ENCODE measurements at regions not wholly inside any gene's neighbourhood (a gene's known extent, or its start where the extent isn't known, plus 50 kb on each side); places are given as distances from the start of the nearest gene placed in this dataset.

- no peak for DNase-seq (ENCODE audit: low read depth, low spot score)
Observed at GRCh38 chr6:155955038-155955437, 499.4 kb upstream of the NOX3 start.

DNA sequence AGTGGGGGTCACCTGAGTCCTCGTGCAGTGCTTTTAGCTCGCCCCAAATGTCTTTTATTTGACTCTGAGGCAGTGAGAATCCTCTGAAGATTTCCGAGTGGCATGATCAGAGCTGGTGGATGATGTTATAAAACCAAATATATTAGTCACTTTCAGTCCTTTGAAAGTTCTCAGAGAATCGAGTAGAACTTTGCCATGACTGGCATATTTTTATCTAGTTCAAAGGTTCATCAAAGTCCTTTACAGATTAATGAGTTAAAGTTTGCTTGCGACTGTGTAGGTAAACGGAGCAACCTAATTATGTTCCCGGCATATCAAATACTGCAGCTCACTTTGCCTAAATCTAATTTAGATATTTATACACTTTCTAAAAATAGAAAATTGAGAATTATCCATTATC is 498.5 kb upstream of the NOX3 start:
- DNase-seq (ENCODE audit: low read depth, low spot score), result no peak

- DNase-seq (ENCODE audit: low read depth, low spot score), result no peak
Observed at GRCh38 chr6:155949256-155949655, 493.6 kb upstream of the NOX3 start.

GRCh38 chr6:155946860-155947259 is 491.2 kb upstream of the NOX3 start:
- no peak for DNase-seq (ENCODE audit: low read depth, low spot score)

DNA sequence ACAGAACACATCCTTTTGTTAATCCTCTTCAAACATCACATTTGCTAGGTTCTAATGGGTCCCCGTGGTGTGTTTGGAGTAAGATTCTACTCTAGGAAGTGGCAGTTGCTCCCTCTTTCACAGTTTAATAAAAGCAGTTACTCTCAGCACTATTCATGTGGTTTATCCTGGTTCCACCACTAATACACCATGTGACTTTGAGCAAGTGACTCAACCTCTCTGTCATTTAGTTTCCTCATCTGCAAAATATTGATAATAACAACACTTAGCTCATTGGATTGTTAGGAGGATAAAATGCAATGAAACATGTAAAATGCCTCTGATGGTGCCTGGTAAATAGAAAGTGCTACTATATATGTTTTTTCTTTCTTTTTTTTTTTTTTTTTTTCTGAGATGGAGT is 488.0 kb upstream of the NOX3 start:
- no peak for DNase-seq (ENCODE audit: low read depth, low spot score)

- DNase-seq (ENCODE audit: low read depth, low spot score), result no peak
Observed at GRCh38 chr6:155939253-155939652, 483.6 kb upstream of the NOX3 start.

- DNase-seq (ENCODE audit: low read depth, low spot score), result no peak
Observed at GRCh38 chr6:155936551-155936950, 480.9 kb upstream of the NOX3 start.

GRCh38 chr6:155936127-155936526 is 480.5 kb upstream of the NOX3 start:
- DNase-seq (ENCODE audit: low read depth, low spot score), result no peak

- no peak for DNase-seq (ENCODE audit: low read depth, low spot score)
Observed at GRCh38 chr6:155916846-155917624, 461.4 kb upstream of the NOX3 start.

DNA sequence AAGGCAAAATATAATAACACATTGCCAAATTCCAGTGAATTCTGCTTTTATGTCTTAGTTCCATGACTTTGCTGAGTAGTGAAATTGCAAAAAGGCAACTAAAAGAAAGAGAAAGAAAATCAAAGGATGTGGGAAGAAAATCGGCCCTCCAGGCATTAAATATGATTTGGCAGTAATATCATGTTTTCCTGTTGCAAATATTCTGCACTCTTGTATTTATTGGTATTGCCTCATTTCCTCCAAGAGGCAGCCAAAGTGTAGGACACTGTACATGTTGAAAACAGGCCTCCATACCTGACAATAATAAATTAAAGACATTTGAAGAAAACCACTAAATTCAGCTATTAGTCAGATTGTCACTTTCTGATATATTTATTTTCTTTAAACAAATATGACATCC is 460.0 kb upstream of the NOX3 start:
- DNase-seq (ENCODE audit: low read depth, low spot score), result no peak

- no peak for DNase-seq (ENCODE audit: low read depth, low spot score)
Observed at GRCh38 chr6:155913816-155914215, 458.2 kb upstream of the NOX3 start.

GRCh38 chr6:155909710-155910109 is 454.1 kb upstream of the NOX3 start:
- no peak for DNase-seq (ENCODE audit: low read depth, low spot score)

- DNase-seq (ENCODE audit: low read depth, low spot score), result no peak
Observed at GRCh38 chr6:155895641-155896040, 440.0 kb upstream of the NOX3 start.

GRCh38 chr6:155894758-155895157 is 439.1 kb upstream of the NOX3 start:
- DNase-seq (ENCODE audit: low read depth, low spot score), result no peak

DNA sequence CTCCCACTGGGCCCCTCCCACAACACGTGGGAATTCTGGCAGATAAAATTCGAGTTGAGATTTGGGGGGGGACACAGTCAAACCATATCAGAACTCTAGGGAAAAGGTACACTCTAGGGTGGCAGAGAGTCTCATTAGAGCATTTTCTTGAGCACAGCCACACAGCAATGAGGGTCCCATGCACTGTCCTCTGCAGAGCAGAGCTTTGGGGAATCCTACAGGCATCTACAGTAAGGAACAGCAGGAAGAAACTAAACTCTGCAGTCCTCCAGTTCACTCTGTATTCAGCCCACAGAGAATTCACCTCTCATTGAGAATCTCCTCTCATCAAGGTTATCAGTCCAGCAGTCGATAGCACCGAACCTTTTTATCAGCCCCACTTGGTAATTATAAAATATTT is 438.6 kb upstream of the NOX3 start:
- no peak for DNase-seq (ENCODE audit: low read depth, low spot score)

GRCh38 chr6:155890409-155890808 is 434.8 kb upstream of the NOX3 start:
- no peak for DNase-seq (ENCODE audit: low read depth, low spot score)

DNA sequence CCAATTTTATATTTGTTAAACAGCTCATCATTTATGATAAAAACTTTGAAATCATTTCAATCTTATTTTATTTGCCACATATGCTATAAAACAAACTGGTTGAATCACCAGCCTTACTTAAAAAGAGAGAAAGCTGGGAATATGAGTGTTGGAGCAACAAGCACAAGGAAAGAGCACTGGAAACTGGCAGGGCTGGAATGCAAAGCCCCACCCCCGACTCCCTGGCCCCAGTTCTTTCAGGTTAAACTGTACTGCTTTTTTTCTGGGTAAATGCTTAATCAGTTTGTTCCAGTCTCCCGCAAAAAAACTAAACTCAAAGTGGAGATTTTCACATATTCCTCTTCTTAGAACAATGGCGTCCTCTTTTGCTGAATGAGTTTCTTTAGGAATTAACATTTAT is 433.8 kb upstream of the NOX3 start:
- no peak for DNase-seq (ENCODE audit: low read depth, low spot score)

DNA sequence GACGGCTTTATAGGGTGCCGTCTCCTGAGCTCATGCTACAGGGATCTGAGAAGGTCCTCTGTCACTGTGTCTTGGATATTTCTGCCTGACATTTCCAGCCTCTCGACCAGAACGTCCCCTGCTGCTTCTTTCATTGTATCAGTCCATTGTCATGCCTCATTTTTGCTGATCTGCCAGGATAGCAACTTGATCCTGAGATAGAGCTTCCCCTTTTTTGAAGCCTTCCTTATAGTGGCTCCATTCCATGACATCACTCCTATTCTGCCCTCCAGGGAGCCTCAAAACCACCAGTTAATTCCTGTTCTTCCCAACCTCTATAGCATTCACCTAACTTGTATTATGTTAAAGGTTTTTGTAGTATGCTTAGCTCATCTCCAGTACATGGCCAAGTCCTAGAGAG is 431.8 kb upstream of the NOX3 start:
- DNase-seq (ENCODE audit: low read depth, low spot score), result no peak

- no peak for DNase-seq (ENCODE audit: low read depth, low spot score)
Observed at GRCh38 chr6:155883741-155884140, 428.1 kb upstream of the NOX3 start.

DNA sequence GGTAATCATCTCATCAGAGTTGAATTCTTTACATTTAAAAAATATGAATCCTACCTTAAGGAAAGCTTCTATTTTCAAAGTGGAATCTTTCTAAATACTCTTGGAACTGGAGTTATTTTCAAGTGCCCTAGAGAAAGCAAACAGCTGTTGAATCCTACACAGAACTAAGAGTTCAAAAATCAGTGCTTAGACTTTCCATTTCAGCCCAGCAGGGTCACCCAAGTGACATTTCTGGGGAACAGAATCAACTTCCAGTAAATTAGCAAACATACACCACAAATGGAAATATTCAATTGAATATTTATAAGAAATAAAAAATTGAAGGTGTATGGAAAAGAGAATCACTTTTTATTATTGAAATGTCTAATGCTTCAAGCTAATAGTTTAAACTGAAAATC is 427.7 kb upstream of the NOX3 start:
- no peak for DNase-seq (ENCODE audit: low read depth, low spot score)

- no peak for DNase-seq (ENCODE audit: low read depth, low spot score)
Observed at GRCh38 chr6:155882527-155883333, 427.1 kb upstream of the NOX3 start.

- no peak for DNase-seq (ENCODE audit: low read depth, low spot score)
Observed at GRCh38 chr6:155881826-155882526, 426.3 kb upstream of the NOX3 start.

DNA sequence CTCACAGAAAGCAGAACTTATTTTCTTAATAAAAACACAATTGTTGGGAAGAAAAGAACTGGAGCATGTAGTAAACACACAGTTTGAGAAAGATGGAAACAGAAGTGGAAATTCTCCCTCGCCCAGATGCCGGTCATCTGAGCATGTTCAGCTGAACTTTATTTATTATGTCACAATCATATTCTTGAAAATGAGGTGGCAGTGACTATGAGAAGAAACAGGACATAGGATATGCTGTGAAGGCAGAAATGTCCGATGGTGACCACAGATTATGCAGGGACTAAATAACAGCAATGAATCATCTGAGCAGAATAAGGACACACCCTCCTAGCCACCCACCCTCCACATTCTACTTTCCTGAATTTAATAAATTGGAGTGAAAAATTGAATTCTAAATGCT is 425.3 kb upstream of the NOX3 start:
- DNase-seq (ENCODE audit: low read depth, low spot score), result no peak
